Renal cortex interstitium (tissue), 11 donors: ENCODE measurements at regions not wholly inside any gene's neighbourhood (a gene's known extent, or its start where the extent isn't known, plus 50 kb on each side); places are given as distances from the start of the nearest gene placed in this dataset.
"Not testable (repeated sequence)": the region's sequence is repeated elsewhere in the genome, so short reads cannot be mapped to it uniquely, and the experiment has no call there.

Experiments
- DNase-seq, 11 donors: peaks; one replicate each; pipeline ENCODE4 v3.0.0-alpha.2; 2013; ENCODE audit warnings: low read depth in 9 of 11, low spot score in 4 of 11; ENCODE audit errors: extremely low read depth in 1 of 11

- DNase-seq: no peak
Observed at GRCh38 chr4:7141151-7141834, 51.0 kb upstream of the SORCS2 start.

GRCh38 chr4:7140692-7141069 is 51.7 kb upstream of the SORCS2 start:
- no peak for DNase-seq

GRCh38 chr4:7140062-7140691 is 52.2 kb upstream of the SORCS2 start:
- no peak for DNase-seq

- DNase-seq: no peak
Observed at GRCh38 chr4:7139167-7139982, 53.0 kb upstream of the SORCS2 start.

- no peak for DNase-seq
Observed at GRCh38 chr4:7138223-7139166, 53.8 kb upstream of the SORCS2 start.

GRCh38 chr4:7137326-7138200 is 54.8 kb upstream of the SORCS2 start:
- no peak for DNase-seq

- no peak for DNase-seq
Observed at GRCh38 chr4:7136351-7136750, 56.0 kb upstream of the SORCS2 start.

GRCh38 chr4:7135389-7135746 is 57.0 kb upstream of the SORCS2 start:
- DNase-seq: no peak

GRCh38 chr4:7134737-7135388 is 57.5 kb upstream of the SORCS2 start:
- DNase-seq: no peak

GRCh38 chr4:7133818-7134650 is 58.3 kb upstream of the SORCS2 start:
- DNase-seq: not testable (repeated sequence)

GRCh38 chr4:7132730-7133582 is 59.4 kb upstream of the SORCS2 start:
- no peak for DNase-seq

GRCh38 chr4:7132249-7132648 is 60.1 kb upstream of the SORCS2 start:
- DNase-seq: no peak

- no peak for DNase-seq
Observed at GRCh38 chr4:7131498-7132031, 60.8 kb upstream of the SORCS2 start.

- DNase-seq: no peak
Observed at GRCh38 chr4:7130621-7131211, 61.6 kb upstream of the SORCS2 start.

- no peak for DNase-seq
Observed at GRCh38 chr4:7129871-7130620, 62.2 kb upstream of the GRPEL1 start.
